SK-N-MC (cell line): ENCODE measurements at regions not wholly inside any gene's neighbourhood (a gene's known extent, or its start where the extent isn't known, plus 50 kb on each side); places are given as distances from the start of the nearest gene placed in this dataset.

Experiments
- EZH2 ChIP-seq: fragments of 200-600 bp; sonication (generic); IDR thresholded peaks from one replicate; pipeline ENCODE4 v1.6.1; 2017; ENCODE audit warnings: antibody characterized with exemption
- POLR2AphosphoS5 ChIP-seq: IDR thresholded peaks from 2 replicates; pipeline ENCODE4 v1.6.1; 2012; ENCODE audit warnings: mild to moderate bottlenecking, low read depth, low read length, borderline replicate concordance

- no peak for TF ChIP-seq EZH2
- TF ChIP-seq POLR2AphosphoS5 = no peak
Measured at GRCh38 chr14:78005325-78005724, 164.8 kb upstream of the NRXN3 start.
